Psoas muscle (tissue), 7 donors: ENCODE measurements at regions not wholly inside any gene's neighbourhood (a gene's known extent, or its start where the extent isn't known, plus 50 kb on each side); places are given as distances from the start of the nearest gene placed in this dataset.

Experiments used
- ATAC-seq, 4 donors: fragments of 200-7000 bp; cut with Tn5 transposase; one replicate each; pipeline ENCODE4 v1.9.1; 2020; ENCODE audit warnings: moderate library complexity in 3 of 4, mild to moderate bottlenecking in 2 of 4
- DNase-seq, 2 donors: peaks; one replicate each; pipeline ENCODE4 v3.0.0-alpha.2; 2020
- H3K27ac ChIP-seq: fragments of 200-600 bp; one replicate; pipeline ENCODE4 v1.8.0; 2022
- H3K27me3 ChIP-seq, 3 donors: fragments of 200-600 bp in 1 of 3; one replicate each; pipeline versions ENCODE4 v1.6.1 to v1.8.0; 2013 to 2022; ENCODE audit warnings: low read length in 2 of 3, mild to moderate bottlenecking in 2 of 3, moderate library complexity in 1 of 3; ENCODE audit not compliant: insufficient read depth in 3 of 3
- H3K36me3 ChIP-seq, 2 donors: fragments of 200-600 bp in 1 of 2; one replicate each; pipeline versions ENCODE4 v1.6.1 to v1.8.0; 2013 to 2022; ENCODE audit warnings: low read depth in 1 of 2, mild to moderate bottlenecking in 1 of 2, moderate library complexity in 1 of 2; ENCODE audit not compliant: insufficient read depth in 1 of 2
- H3K4me1 ChIP-seq: fragments of 200-600 bp; one replicate; pipeline ENCODE4 v1.8.0; 2022
- H3K4me3 ChIP-seq: fragments of 200-600 bp; one replicate; pipeline ENCODE4 v1.8.0; 2022; ENCODE audit warnings: mild to moderate bottlenecking
- H3K9me3 ChIP-seq: fragments of 200-600 bp; one replicate; pipeline ENCODE4 v1.8.0; 2022
- WGBS, 3 donors: extraction: QIAGEN DNeasy Blood & Tissue Kit; methylation state at CpG; one replicate each; pipeline versions ENCODE4 v1.1.6 to v1.1.7; 2013; 5-methylcytosine and 5-hydroxymethylcytosine counted together
- intact Hi-C, 2 donors: fragments of 100-400 bp; cut with DNase I; formaldehyde crosslinking; loops; one replicate each; pipeline versions ENCODE4 v1.11.0 to v1.14.2; 2022
- TF ChIP-seq, protein P1 (sequence below): fragments of 200-600 bp; IDR thresholded peaks from one replicate; pipeline ENCODE4 v1.8.0; 2022; ENCODE audit warnings: antibody characterized with exemption
- donor health status: healthy with polysubstance abuse.
- donor health status: DM: no; HTN: no; CAD: no; lungs with moderate emphysema.
- donor health status: Bipolar disorder and iron deficiency.
- donor health status: healthy.
- donor health status: DM: yes; HTN: yes; CAD: no.
- donor health status: DM: no; HTN: no; CAD: no.
- donor health status: DM: yes; HTN: yes; CAD: no.

DNA sequence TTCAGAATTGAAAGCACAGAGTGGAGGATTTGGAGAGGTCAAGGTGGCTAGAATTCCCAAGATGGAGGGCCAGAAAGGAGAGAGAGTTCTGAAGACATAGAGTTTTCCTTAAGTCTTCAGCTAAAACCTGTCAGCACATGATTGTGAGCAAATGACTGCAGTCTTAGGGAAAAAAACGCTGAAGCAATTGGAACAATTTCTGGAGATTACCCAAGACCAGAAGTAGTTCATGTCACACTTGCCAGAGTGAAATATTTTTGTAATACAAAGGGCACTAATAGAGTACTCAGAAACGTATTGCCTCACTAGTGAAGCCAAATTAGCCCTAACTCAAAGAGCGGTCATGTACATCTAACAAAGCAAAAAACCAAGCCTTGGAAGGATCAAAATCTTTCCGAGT lies 541.3 kb upstream of the MARCKS start:
- Histone ChIP-seq H3K4me3 (no peak overlapping the region), H3K36me3 (no peaks in the 10 kb centered on the region), H3K4me1 (no peaks in the 10 kb centered on the region), H3K27me3 (no peaks in the 10 kb centered on the region), H3K27ac (no peak overlapping the region), H3K9me3 (no peaks in the 10 kb centered on the region)
- TF ChIP-seq, protein P1, sequence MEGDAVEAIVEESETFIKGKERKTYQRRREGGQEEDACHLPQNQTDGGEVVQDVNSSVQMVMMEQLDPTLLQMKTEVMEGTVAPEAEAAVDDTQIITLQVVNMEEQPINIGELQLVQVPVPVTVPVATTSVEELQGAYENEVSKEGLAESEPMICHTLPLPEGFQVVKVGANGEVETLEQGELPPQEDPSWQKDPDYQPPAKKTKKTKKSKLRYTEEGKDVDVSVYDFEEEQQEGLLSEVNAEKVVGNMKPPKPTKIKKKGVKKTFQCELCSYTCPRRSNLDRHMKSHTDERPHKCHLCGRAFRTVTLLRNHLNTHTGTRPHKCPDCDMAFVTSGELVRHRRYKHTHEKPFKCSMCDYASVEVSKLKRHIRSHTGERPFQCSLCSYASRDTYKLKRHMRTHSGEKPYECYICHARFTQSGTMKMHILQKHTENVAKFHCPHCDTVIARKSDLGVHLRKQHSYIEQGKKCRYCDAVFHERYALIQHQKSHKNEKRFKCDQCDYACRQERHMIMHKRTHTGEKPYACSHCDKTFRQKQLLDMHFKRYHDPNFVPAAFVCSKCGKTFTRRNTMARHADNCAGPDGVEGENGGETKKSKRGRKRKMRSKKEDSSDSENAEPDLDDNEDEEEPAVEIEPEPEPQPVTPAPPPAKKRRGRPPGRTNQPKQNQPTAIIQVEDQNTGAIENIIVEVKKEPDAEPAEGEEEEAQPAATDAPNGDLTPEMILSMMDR: no peak
- intact Hi-C loops: no loop called here
- ATAC-seq: no peak
- WGBS, 3 donors: 42 to 51% (median 45%) methylated on average over 4 of the region's 4 CpGs
- no peak for DNase-seq

DNA sequence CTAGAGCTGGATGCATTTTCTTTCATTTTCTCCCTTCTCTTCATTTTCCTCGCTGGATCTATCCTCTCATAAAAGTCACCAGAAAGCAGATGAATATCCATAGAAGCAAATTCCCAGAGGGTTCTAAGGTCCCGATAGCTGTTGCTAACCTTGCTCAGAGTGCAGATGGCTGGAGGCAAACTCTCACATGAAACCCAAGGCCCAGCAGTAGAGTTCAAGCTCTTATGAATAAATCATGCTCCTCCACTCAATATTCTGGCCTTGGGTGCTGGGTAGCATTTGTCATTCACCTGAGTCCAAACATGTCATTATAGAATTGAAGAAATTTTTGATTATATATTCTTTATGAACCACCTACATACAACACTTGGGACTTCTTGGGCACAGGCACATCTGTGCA lies 539.7 kb upstream of the MARCKS start:
- ATAC-seq (no peak), DNase-seq (no peak)
- H3K27me3 ChIP-seq: no peaks in the 10 kb centered on the region
- no peak overlapping the region for H3K4me3 ChIP-seq
- no peak overlapping the region for H3K27ac ChIP-seq
- TF ChIP-seq, protein P1: no peak
- WGBS, 3 donors: 79 to 83% (median 81%) methylated on average over 2 of the region's 2 CpGs
- no peaks in the 10 kb centered on the region for H3K9me3 ChIP-seq
- no peaks in the 10 kb centered on the region for H3K36me3 ChIP-seq
- H3K4me1 ChIP-seq: no peaks in the 10 kb centered on the region
- intact Hi-C loops: no loop called here

DNA sequence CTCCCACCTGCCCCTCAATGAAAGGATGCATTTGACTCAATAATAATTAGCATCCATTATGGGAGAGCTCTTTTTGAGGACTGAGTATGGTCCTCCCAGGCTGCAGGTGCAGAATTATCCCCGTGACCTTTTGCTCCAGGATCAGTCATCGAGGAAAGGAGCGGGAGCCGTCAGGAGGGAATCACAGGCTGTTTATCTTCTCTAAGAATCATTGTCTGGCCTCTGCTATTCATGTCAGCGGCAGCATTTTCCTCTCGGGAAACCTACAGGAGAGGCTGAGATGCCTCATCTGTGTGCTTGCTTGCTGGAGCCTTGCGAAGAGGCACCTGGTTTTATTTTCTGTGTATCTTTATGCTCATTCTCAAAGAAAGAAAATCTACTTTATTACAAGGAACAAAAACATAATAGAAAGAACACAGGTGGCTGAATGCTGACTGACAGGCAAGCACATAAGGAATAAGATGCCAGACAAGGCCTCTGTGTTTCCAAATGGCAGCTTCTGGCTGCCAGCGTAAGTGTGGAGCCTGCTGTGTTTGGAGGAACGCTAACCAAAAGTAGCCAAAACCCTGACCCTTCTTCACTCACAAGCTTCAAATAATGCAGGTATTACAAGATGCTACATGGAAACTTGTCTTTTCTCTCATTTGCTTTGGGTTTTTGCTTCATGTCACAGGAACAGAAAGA lies 539.1 kb upstream of the MARCKS start:
- TF ChIP-seq, protein P1: no peak
- no peak overlapping the region for H3K27ac ChIP-seq
- intact Hi-C loops: no loop called here
- no peak overlapping the region for H3K4me3 ChIP-seq
- H3K27me3 ChIP-seq: no peaks in the 10 kb centered on the region
- DNase-seq (no peak), ATAC-seq (no peak)
- H3K4me1 ChIP-seq: no peaks in the 10 kb centered on the region
- WGBS, 3 donors: 57 to 64% (median 59%) methylated on average over 9 of the region's 9 CpGs
- no peaks in the 10 kb centered on the region for H3K36me3 ChIP-seq
- no peaks in the 10 kb centered on the region for H3K9me3 ChIP-seq

DNA sequence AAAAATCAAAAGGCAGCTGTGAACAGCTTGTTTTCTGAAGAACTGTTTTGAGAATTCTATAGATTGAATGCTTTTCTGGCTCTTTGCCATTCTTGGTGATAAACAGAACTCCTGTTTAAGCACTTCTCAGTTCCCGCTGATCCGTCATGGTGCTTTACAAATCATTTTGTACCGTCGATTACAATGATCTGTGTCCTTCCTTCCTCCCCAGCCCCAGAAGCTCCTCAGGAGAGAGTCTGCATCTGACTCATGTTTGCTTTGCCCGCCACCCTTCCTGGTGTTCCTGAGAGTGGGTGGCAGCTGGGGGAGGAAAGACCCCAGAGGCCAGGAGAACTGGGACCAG lies 538.6 kb upstream of the MARCKS start:
- WGBS, 3 donors: 43 to 47% (median 44%) methylated on average over 5 of the region's 5 CpGs
- TF ChIP-seq, protein P1: no peak
- no peak for ATAC-seq

DNA sequence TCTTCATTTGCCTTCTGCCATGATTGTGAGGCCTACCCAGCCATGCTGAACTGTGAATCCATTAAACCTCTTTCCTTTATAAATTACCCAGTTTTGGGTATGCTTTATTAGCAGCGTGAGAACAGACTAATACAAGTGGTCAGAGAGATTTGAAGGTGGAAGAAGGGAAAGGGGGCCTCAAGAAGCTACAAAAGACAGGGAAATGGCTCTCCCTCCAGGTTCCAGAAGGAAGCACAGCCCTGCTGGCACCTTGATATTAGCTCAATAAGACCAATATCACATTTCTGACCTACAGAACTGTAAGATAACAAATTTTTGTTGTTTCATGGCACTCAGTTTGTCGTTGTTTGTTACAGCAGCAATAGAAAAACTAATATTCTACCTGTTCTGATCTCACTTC lies 536.5 kb upstream of the MARCKS start:
- Histone ChIP-seq H3K36me3 (no peaks in the 10 kb centered on the region), H3K27ac (no peak overlapping the region), H3K4me3 (no peak overlapping the region), H3K4me1 (no peaks in the 10 kb centered on the region), H3K9me3 (no peaks in the 10 kb centered on the region), H3K27me3 (no peaks in the 10 kb centered on the region)
- no peak for DNase-seq
- ATAC-seq: no peak
- TF ChIP-seq, protein P1: no peak
- intact Hi-C loops: no loop called here
- WGBS, 3 donors: 88 to 98% (median 96%) methylated on average over 2 of the region's 2 CpGs

More for the DNA sequence above, 538.6 kb upstream of the MARCKS start:
- Histone ChIP-seq H3K9me3 (no peaks in the 10 kb centered on the region), H3K27ac (no peak overlapping the region), H3K36me3 (no peaks in the 10 kb centered on the region), H3K27me3 (no peaks in the 10 kb centered on the region), H3K4me3 (no peak overlapping the region), H3K4me1 (no peaks in the 10 kb centered on the region)
- no peak for DNase-seq
- intact Hi-C loops: no loop called here
